Caco-2 (cell line): ENCODE measurements at regions not wholly inside any gene's neighbourhood (a gene's known extent, or its start where the extent isn't known, plus 50 kb on each side); places are given as distances from the start of the nearest gene placed in this dataset.

Source experiments
- BruUV-seq: library from RNA; stranded (reverse); fragments of 400-500 nt; replicated peaks from 2 replicates; lab custom pipeline; 2021; lab: Mats Ljungman, UMichigan
- CTCF ChIA-PET: fragments of 300-600 bp; sonication (Branson Sonifier 250); formaldehyde crosslinking; loops from one replicate; lab custom pipeline; 2022; ENCODE audit warnings: antibody characterized with exemption; lab: Charles Lee
- POLR2A ChIA-PET: fragments of 300-600 bp; sonication (Branson Sonifier 250); formaldehyde crosslinking; loops from one replicate; lab custom pipeline; 2022; ENCODE audit warnings: antibody characterized with exemption; lab: Charles Lee
- DNase-seq, 2 experiments: peaks; one replicate each; pipeline versions ENCODE4 v3.0.0 to v3.0.0-alpha.2; 2020 to 2022
- H3K27me3 ChIP-seq: replicated peaks from 2 replicates; pipeline ENCODE4 v1.6.0; 2011; ENCODE audit warnings: low read length; ENCODE audit not compliant: control insufficient read depth, insufficient read depth
- H3K36me3 ChIP-seq: 2 replicates; pipeline ENCODE4 v1.5.1; 2011; ENCODE audit warnings: low read length; ENCODE audit not compliant: control insufficient read depth, insufficient read depth
- H3K4me1 ChIP-seq: fragments of 250-450 bp; sonication (Bioruptor Pico); 2 replicates; pipeline ENCODE4 v1.5.1; 2020; ENCODE audit warnings: mild to moderate bottlenecking
- H3K4me3 ChIP-seq: 2 replicates; pipeline ENCODE4 v1.5.1; 2011; ENCODE audit warnings: low read depth, mild to moderate bottlenecking, control low read depth, low read length
- H3K9me3 ChIP-seq: fragments of 250-450 bp; sonication (Bioruptor Pico); 2 replicates; pipeline ENCODE4 v1.5.1; 2020; ENCODE audit warnings: mild to moderate bottlenecking, moderate library complexity
- H3K27ac Mint-ChIP-seq: one replicate; pipeline ENCODE4 v1.8.0; 2022; ENCODE audit warnings: mixed read lengths; ENCODE audit not compliant: unreplicated experiment
- H3K27me3 Mint-ChIP-seq: one replicate; pipeline ENCODE4 v1.8.0; 2022; ENCODE audit warnings: mixed read lengths; ENCODE audit not compliant: insufficient read depth, unreplicated experiment
- H3K36me3 Mint-ChIP-seq: one replicate; pipeline ENCODE4 v1.8.0; 2022; ENCODE audit warnings: mild to moderate bottlenecking, mixed read lengths; ENCODE audit not compliant: insufficient read depth, unreplicated experiment
- H3K4me1 Mint-ChIP-seq: one replicate; pipeline ENCODE4 v1.8.0; 2022; ENCODE audit warnings: low read depth, mixed read lengths; ENCODE audit not compliant: unreplicated experiment
- H3K4me3 Mint-ChIP-seq: one replicate; pipeline ENCODE4 v1.8.0; 2022; ENCODE audit warnings: mild to moderate bottlenecking, moderate library complexity, mixed read lengths; ENCODE audit not compliant: unreplicated experiment
- H3K9me3 Mint-ChIP-seq: one replicate; pipeline ENCODE4 v1.8.0; 2022; ENCODE audit warnings: mixed read lengths; ENCODE audit not compliant: unreplicated experiment
- CTCF ChIP-seq, 2 experiments: fragments of 200-600 bp in 1 of 2; IDR thresholded peaks; 1 replicate in 1 of 2; 2 replicates in 1 of 2; pipeline versions ENCODE4 v1.5.1 to v1.8.0; 2011 to 2022; ENCODE audit warnings: antibody characterized with exemption in 1 of 2, control low read depth in 1 of 2, inconsistent platforms in 1 of 2, low read depth in 1 of 2, low read length in 1 of 2, mild to moderate bottlenecking in 1 of 2, moderate library complexity in 1 of 2; ENCODE audit not compliant: insufficient read depth in 1 of 2, severe bottlenecking in 1 of 2, unreplicated experiment in 1 of 2
- intact Hi-C: fragments of 100-400 bp; cut with micrococcal nuclease; formaldehyde crosslinking; loops from one replicate; pipeline ENCODE4 v1.10.0; 2022; ENCODE audit not compliant: unreplicated experiment

DNA sequence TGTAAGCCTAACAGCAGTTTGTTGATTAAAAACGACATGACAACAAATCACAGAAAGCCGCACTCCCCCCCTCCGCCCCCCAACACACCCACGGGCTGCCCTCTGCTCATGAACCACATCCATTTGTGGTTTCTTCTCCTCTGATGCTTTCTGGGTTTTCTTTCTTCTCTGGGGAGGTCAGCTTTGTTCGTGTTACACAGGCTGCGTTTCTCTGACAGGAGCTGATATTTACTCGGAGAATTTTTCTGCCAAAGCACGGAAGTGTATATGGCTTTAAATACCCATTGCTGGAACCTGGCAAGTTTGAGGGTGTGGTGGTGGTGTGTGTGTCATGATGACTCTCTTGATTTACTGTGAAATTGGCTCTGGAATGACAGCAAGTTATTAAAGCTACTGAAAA, 883.7 kb upstream of the TMEM132C start:
- no peaks in the 10 kb centered on the region for H3K4me1 ChIP-seq
- DNase-seq: no peak
- no peaks in the 10 kb centered on the region for H3K9me3 ChIP-seq
- no peaks in the 10 kb centered on the region for H3K9me3 Mint-ChIP-seq
- CTCF ChIA-PET: interaction anchor here (0.6 kb wide), 1 partner anchor 301 kb away, joined by 5 read pairs; no protein-coding TSS in a partner anchor
- no peaks in the 10 kb centered on the region for H3K27me3 Mint-ChIP-seq
- POLR2A ChIA-PET: no interaction called here
- no peaks in the 10 kb centered on the region for H3K4me1 Mint-ChIP-seq
- H3K27me3 ChIP-seq: no peaks in the 10 kb centered on the region
- no peak overlapping the region for H3K4me3 Mint-ChIP-seq
- H3K36me3 Mint-ChIP-seq: no peaks in the 10 kb centered on the region
- intact Hi-C loops: loop anchor here (5.0 kb wide), 2 partner anchors 294 to 456 kb away; no protein-coding TSS in a partner anchor
- H3K36me3 ChIP-seq: no peaks in the 10 kb centered on the region
- H3K4me3 ChIP-seq: no peak overlapping the region
- no peak for TF ChIP-seq CTCF (IDR thresholded peaks at IDR 0.05; ENCODE audit: insufficient read depth in 1 of 2, low read depth in 1 of 2, low read length in 1 of 2, severe bottlenecking in 1 of 2, unreplicated experiment in 1 of 2)
- no peak overlapping the region for H3K27ac Mint-ChIP-seq
- BruUV-seq: no TSS peak

- Mint-ChIP-seq H3K9me3 (no peaks in the 10 kb centered on the region), H3K4me3 (no peak overlapping the region), H3K27ac (no peak overlapping the region), H3K4me1 (no peaks in the 10 kb centered on the region), H3K27me3 (no peaks in the 10 kb centered on the region), H3K36me3 (no peaks in the 10 kb centered on the region)
- no peaks in the 10 kb centered on the region for H3K4me1 ChIP-seq
- H3K27me3 ChIP-seq: no peaks in the 10 kb centered on the region
- no peak for TF ChIP-seq CTCF (IDR thresholded peaks at IDR 0.05; ENCODE audit: insufficient read depth in 1 of 2, low read depth in 1 of 2, low read length in 1 of 2, severe bottlenecking in 1 of 2, unreplicated experiment in 1 of 2)
- intact Hi-C loops: no loop called here
- no peak for DNase-seq
- ChIA-PET CTCF (no interaction called here), POLR2A (no interaction called here)
- H3K4me3 ChIP-seq: no peak overlapping the region
- H3K36me3 ChIP-seq: no peaks in the 10 kb centered on the region
- H3K9me3 ChIP-seq: no peaks in the 10 kb centered on the region
- no TSS peak for BruUV-seq
Measured at GRCh38 chr12:127386723-127387122, 880.2 kb upstream of the TMEM132C start.

DNA sequence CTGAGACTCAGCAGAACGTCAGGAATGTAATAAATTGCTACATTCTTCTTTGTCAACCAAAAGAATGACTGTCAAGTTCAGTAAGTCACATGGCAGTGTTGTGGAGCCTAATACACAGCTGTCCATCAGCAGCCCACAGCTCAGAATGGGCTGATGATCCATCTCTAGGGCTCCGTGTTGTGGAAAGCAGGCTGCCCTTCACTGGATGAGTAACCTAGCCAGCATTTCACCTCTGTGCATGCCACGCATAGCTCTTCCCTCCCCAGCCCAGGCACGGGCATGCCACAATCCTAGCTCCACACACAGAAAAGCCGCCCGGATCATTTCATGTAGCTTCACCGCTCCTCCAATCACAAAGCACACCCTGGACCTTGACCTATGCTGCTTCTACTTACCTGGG, 878.0 kb upstream of the TMEM132C start:
- Histone ChIP-seq H3K27me3 (no peaks in the 10 kb centered on the region), H3K9me3 (no peaks in the 10 kb centered on the region), H3K36me3 (no peaks in the 10 kb centered on the region), H3K4me1 (no peaks in the 10 kb centered on the region), H3K4me3 (no peak overlapping the region)
- Mint-ChIP-seq H3K27ac (no peak overlapping the region), H3K27me3 (no peaks in the 10 kb centered on the region), H3K9me3 (no peaks in the 10 kb centered on the region), H3K4me1 (no peaks in the 10 kb centered on the region), H3K36me3 (no peaks in the 10 kb centered on the region), H3K4me3 (no peak overlapping the region)
- no peak for TF ChIP-seq CTCF (IDR thresholded peaks at IDR 0.05; ENCODE audit: insufficient read depth in 1 of 2, low read depth in 1 of 2, low read length in 1 of 2, severe bottlenecking in 1 of 2, unreplicated experiment in 1 of 2)
- BruUV-seq: no TSS peak
- DNase-seq: no peak
- intact Hi-C loops: no loop called here
- ChIA-PET POLR2A (no interaction called here), CTCF (no interaction called here)
